Breast epithelium (tissue), 3 donors: ENCODE measurements at regions not wholly inside any gene's neighbourhood (a gene's known extent, or its start where the extent isn't known, plus 50 kb on each side); places are given as distances from the start of the nearest gene placed in this dataset.

ENCODE experiments used
- POLR2A ChIP-seq: fragments of 450-650 bp; IDR thresholded peaks from one replicate; pipeline ENCODE4 v1.6.1; 2016; ENCODE audit warnings: antibody characterized with exemption, mild to moderate bottlenecking, moderate library complexity
- POLR2AphosphoS5 ChIP-seq, 3 donors: sonication (generic); formaldehyde crosslinking; IDR thresholded peaks; one replicate each; pipeline ENCODE4 v1.6.1; 2017; ENCODE audit warnings: antibody characterized with exemption in 3 of 3

DNA sequence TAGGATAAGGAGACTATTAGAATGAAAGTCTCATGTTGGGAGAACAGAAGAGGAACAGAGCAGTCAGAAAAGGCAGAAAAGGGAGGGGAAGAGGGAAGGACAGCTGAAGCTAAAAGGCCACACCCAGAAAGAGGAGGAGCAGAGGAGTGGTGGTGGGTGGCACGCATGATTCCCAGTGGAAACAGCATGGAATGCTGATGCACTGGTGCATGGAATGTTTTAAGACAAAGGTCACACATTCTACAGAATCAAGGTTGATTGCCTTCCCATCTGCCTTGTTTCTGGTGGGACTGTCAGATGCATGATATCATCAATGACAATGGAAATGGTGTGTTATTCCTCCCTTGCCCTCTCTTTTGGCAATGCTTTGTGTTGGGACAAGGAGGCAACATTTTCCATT, 285.4 kb upstream of the MKI67 start:
- TF ChIP-seq POLR2A (no peak), POLR2AphosphoS5 (IDR thresholded peaks at IDR 0.05) (no peak)
